ENCODE measurements at regions not wholly inside any gene's neighbourhood (a gene's known extent, or its start where the extent isn't known, plus 50 kb on each side); places are given as distances from the start of the nearest gene placed in this dataset.

GRCh38 chr5:31137676-31138075 lies 55.8 kb upstream of the CDH6 start:
- in situ Hi-C loops (cut with MboI; ENCODE audit: low pct_unique_long_range_greater_than_20kb, low sequenced_read_pairs, unreplicated experiment): no loop called here
- TF ChIP-seq CTCF (IDR thresholded peaks at IDR 0.05; ENCODE audit: extremely low read depth, insufficient read depth, missing control alignments): no peak

GRCh38 chr5:31135542-31135941 lies 57.9 kb upstream of the CDH6 start:
- DNase-seq (ENCODE audit: low spot score): no peak
- in situ Hi-C loops (cut with MboI; ENCODE audit: low pct_unique_long_range_greater_than_20kb, low sequenced_read_pairs, unreplicated experiment): no loop called here
- no peak for TF ChIP-seq CTCF (IDR thresholded peaks at IDR 0.05; ENCODE audit: extremely low read depth, insufficient read depth, missing control alignments)

More at GRCh38 chr5:31137676-31138075, 55.8 kb upstream of the CDH6 start:
- no peak for DNase-seq (ENCODE audit: low spot score)

GRCh38 chr5:31133488-31133887 lies 60.0 kb upstream of the CDH6 start:
- no peak for TF ChIP-seq CTCF (IDR thresholded peaks at IDR 0.05; ENCODE audit: extremely low read depth, insufficient read depth, missing control alignments)
- no peak for DNase-seq (ENCODE audit: low spot score)
- in situ Hi-C loops (cut with MboI; ENCODE audit: low pct_unique_long_range_greater_than_20kb, low sequenced_read_pairs, unreplicated experiment): no loop called here

- no peak for TF ChIP-seq CTCF (IDR thresholded peaks at IDR 0.05; ENCODE audit: extremely low read depth, insufficient read depth, missing control alignments)
- in situ Hi-C loops (cut with MboI; ENCODE audit: low pct_unique_long_range_greater_than_20kb, low sequenced_read_pairs, unreplicated experiment): no loop called here
- DNase-seq (ENCODE audit: low spot score): no peak
Measured at GRCh38 chr5:31131381-31131891, 62.0 kb upstream of the CDH6 start.

DNA sequence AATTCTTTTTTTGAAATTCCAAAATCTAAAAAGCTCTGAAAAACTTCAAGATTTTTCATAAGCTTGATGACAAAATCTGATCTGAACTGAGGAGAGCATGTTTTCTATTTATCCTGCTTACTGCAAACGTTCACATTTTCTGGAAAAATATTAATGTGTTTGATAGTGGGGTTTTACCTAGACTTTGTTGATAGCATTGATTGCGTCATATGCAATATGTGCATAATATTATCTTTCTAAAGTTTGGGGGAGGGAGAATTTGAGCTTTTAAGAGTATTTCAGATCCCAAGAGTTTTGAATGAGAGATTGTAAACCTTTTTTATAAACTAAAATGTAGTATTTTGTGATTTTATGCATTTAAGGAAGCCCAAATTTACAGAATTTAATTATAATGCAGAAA lies 62.8 kb upstream of the CDH6 start:
- in situ Hi-C loops (cut with MboI; ENCODE audit: low pct_unique_long_range_greater_than_20kb, low sequenced_read_pairs, unreplicated experiment): no loop called here
- DNase-seq (ENCODE audit: low spot score): no peak
- TF ChIP-seq CTCF (IDR thresholded peaks at IDR 0.05; ENCODE audit: extremely low read depth, insufficient read depth, missing control alignments): no peak

- DNase-seq (ENCODE audit: low spot score): no peak
- in situ Hi-C loops (cut with MboI; ENCODE audit: low pct_unique_long_range_greater_than_20kb, low sequenced_read_pairs, unreplicated experiment): no loop called here
Measured at GRCh38 chr5:31124651-31125305, 68.7 kb upstream of the CDH6 start.

More at GRCh38 chr5:31124651-31125305, 68.7 kb upstream of the CDH6 start:
- no peak for TF ChIP-seq CTCF (IDR thresholded peaks at IDR 0.05; ENCODE audit: extremely low read depth, insufficient read depth, missing control alignments)
